Fibroblast of peridontal ligament (primary cell): ENCODE measurements at regions not wholly inside any gene's neighbourhood (a gene's known extent, or its start where the extent isn't known, plus 50 kb on each side); places are given as distances from the start of the nearest gene placed in this dataset.

Experiments
- DNase-seq: peaks from one replicate; pipeline ENCODE4 v3.0.0-alpha.2; 2010; ENCODE audit errors: extremely low read depth

DNA sequence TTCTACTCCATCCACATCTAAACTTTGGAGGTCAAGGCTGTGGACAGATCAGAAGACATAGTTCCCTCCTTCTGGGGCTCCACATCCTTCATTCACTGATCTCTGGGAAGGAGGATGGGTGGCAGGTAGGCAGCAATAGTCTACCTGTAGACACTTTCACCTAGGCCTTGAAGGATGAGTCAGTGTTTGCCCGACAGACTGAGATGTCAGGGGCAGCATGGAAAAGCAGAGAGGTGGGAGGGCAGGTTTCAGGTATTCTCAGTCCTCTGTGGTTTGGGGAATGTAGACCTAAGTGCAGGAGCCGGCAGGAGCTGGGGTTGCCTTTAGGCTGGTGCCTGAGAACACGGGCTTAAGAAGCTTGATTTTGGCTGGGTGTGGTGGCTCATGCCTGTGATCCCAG lies 171.9 kb upstream of the ZNF267 start:
- no peak for DNase-seq

DNA sequence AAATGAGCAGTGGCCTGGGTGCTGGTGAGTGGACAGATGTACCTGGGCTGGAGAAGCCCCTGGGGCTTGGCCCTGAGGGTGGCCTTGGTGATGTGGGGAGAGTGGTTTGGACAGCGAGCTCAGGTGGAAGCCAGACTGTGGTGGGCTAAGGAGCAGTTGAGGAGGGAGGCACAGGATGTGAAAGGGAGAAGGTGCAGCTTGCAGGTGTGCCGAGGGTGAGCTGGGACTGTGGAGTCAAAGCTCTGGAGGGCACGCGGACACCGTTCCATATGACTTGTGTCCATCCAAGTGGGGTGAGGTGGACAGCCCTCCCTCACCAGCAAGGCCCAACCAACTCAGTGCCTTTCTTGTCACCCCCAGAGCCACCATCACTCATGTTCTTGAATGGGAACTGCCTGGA lies 170.8 kb upstream of the ZNF267 start:
- DNase-seq = no peak

DNA sequence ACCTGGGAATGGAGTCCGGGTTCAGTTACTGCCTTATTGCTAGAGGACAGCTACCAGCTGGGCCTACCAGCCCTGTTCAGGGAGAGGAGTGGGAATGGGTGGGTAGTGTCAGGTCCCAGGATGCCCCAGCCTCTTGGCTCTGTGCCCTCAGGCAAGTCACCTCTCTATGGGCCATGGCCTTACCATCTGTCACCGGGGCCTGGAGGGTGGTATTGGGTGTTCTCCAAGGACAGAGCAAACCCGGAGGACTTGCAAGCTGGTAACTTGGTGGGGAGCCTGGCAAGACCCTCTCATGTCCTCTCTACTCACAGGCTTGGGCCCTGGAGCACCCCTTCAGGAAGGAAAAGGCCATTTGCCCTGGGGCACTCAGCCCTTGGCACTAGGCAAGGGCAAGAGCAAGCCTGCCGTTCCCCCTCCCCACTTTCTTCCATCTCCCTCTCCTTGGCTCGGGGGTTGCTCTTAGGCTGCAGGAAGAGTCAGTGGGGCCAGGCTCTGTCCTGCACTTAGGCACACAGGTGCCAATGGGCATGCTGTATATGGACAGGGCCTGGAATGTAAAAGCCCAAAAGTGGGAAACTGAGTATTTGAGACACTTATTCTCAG lies 170.0 kb upstream of the ZNF267 start:
- DNase-seq = no peak

DNA sequence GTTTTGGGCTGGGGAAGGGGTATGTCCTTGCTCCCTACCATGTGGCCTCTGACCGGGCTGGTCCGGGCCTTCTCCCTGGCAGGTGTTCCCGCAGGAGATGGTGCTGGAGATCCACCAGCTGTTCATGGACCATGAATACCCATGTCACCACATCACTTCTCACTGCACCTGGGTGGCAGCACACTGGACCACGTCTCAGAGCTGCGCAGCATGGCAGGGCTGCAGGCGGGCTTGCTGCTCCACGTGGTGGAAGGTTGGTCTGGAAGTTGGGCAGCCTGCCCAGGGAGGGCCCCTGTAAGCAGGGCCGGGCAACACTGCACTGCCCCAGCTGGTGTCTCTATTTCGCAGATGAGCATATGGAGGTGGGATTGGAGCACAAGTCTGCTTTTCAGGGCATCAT lies 169.5 kb upstream of the ZNF267 start:
- no peak for DNase-seq

DNA sequence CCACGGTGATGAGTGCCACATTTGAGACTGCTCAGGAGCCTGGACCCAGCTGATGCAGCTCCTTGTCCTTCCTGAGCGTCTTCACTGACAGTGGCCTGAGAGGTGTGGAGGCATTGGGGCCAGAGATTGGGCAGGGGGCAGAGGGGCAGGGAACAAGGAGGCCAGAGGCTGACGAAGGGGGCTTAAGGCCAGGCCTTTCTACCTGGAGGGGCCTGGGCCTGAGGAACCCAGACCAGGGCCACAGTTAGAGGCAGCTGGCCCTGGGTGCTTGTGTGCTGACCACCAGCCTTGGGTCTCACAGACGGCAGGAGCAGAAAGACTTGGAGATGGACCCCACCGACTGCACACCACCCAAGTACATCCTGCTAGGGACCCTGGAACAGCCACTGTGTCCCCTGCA lies 168.2 kb upstream of the ZNF267 start:
- no peak for DNase-seq

DNA sequence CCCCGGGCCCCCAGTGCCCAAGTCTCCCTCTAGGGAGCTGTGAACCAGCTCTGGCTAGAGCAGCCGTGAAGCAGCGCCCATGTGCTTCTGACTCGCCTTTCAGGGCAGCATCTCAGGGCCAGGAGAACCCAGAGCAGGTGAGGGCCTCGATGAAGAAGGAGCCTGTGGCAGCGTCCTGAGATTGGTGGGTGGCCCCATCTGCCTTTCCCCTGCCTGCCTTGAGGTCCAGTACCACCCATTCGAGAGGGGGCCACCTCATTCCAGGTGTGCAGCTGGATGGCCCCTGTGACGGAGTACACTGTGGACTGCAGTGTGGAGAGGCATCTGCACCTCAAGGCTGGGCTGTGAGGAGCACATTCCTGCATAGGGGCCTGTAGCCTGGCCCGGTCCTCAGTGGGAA lies 167.3 kb upstream of the ZNF267 start:
- DNase-seq = no peak

DNA sequence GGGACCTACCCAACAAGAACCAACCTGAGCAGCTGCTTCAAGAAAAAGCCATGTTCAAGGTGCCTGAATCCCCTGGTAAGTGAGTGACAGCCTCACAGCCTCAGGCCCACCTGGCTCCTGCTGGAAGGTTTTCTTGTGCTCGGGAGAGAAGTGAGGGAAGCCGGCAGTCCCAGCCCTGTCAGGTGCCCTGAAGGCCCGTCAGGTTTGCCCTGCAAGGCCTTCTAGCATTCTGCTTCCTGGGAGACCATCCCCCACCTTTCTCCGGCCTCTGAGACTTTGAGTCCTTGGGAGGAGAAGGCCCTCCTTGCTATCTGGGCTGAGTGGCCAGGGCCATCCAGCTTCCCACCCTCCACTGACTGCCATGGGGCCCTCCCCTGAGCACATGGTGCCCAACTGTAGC lies 166.7 kb upstream of the ZNF267 start:
- DNase-seq = no peak

DNA sequence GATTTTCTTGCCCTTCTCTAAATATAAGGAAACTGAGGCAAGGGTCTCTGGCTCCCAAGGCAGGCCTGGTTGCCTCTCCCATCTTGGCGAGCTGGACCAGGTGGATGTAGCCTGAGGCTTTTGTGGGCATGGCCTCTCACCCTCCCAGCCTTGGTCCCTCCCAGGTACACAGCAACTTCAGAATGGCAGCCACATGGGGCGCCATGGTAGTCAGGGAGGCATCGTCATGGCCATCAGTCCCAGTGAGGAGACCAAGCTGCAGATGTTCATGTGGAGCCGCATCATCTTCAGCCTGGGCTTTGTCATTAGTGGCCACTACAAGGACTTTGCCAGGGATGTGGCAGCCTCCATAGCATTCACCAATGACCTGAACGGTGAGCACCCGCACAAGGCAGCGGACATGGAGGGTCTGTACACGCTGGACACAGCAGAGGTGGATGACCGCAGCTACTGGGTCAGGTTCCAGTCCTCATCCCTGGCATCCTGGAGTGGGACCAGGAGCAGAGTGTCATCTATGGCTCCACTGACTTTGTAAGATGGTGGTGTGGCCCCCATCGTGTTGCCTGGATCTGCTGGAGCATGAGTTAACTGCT lies 165.8 kb upstream of the ZNF267 start:
- no peak for DNase-seq

DNA sequence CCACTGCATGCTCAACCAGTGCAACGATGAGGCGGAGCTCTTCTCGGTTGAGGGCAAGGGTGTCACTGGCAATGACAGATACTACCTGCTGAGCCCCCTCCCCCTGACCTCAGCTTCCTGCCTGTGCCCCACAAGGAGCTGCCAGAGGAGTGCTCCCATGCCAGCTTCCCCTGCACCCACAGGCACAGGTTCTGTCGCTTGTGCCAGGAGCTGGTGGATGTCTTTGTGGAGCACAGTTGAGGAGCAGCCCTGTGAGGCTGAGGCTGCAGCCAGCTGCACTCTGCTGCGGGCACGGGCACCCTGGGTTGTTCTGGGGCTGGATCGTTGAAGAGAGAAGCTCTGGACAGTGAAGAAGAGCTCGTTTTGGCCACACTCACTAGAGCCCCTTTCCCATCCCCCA lies 165.3 kb upstream of the ZNF267 start:
- no peak for DNase-seq

DNA sequence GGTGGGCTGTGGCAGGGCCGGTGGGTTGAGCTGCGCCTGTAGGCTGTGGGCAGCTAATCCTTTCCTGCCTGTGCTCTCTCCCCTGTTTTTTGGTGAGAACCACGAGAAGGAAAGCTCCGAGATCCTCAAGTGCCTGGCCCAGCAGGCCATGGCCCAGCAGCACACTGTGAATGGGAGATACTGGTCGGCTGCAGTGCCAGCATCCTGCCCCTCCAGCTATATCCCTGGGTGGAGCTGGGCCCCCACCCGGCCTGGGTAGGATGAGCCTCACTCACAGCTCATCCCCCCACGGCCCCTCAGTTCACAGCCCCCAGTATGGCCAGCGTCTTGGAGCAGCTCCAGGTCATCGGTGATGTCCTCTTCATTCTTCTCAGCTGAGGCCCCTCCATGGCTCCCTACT lies 164.4 kb upstream of the ZNF267 start:
- DNase-seq = no peak

DNA sequence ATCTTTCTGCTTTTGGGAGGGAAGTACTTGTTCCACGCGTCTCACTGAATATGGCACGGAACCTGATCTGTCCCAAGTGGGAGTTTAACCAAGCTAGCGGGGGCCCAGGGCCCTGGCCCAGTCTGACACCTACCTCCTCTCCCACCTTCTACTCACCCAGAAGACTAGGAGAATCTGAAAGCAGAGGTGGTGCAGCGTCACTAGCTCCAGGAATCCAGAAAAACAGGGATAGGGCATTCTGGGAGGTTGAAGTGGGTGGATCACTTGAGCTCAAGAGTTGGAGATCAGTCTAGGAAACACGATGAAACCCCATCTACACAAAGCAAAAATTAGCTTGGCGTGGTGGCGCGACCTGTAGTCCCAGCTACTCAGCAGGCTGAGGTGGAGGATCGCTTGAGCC lies 163.5 kb upstream of the ZNF267 start:
- DNase-seq = no peak

DNA sequence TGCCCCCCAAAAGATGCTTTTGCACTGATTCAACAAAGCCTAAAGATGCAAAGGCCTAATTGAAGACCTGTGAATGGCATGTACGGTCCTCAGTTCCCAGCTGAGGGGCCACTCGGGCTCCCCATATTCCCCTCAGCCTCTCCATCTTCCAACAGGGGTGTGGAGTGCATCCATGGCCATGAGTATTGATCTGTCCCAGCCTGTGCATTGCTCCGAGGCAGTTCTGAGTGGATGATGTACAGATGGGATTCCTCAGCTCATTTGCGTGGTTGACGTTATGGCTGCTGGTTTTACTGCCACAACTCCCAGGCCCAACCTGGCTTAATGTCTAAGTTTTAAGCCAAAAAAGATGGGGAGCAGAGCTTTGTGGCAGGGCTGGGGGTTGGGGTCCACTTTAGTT lies 162.7 kb upstream of the ZNF267 start:
- no peak for DNase-seq

DNA sequence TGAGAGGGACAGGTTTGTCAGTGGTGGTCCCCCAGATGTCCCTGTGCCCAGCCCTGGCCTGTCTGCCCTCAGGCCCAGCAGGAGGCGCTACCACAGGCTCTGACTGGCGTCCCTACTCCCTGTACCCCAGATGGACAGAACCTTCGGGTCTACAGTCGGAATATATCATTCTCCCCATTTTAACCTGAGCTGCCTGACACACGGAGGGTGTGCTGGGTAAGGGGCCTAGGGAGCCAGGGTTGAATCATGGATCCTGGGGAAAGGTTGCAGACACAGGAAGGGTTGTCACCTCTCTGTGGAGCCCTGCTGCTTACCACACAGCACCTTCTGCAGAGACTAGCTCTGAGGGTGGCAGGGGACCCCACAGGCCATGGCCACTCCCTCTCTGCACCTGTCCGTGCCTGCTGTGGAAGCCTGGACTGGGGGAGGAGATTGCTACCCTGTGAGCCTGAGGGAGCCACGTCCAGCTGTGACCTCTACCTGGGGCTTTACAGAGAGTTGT lies 162.2 kb upstream of the ZNF267 start:
- no peak for DNase-seq

DNA sequence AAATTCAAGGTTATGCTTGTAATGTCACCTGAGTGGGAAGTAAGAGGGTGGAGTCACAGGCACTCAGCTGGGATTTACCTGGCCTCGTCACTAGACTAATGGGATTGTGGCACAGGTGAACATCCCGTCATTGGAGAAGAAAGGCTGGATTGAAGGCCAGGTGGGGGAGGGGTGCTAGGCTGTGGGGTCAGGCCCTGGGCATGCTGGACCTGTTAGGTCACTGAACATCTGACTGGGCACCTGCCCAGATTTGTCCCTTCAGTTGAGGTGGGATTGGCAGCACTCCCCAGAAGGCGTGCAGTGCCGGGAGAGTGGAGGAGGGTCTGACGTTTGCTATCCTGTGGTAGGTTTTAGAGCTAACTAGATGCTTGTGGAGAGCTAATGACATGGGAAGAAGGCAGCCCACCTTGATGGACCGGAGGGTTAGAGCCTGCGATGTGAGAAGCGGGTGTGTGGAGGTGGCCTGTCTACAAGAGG lies 161.5 kb upstream of the ZNF267 start:
- no peak for DNase-seq

DNA sequence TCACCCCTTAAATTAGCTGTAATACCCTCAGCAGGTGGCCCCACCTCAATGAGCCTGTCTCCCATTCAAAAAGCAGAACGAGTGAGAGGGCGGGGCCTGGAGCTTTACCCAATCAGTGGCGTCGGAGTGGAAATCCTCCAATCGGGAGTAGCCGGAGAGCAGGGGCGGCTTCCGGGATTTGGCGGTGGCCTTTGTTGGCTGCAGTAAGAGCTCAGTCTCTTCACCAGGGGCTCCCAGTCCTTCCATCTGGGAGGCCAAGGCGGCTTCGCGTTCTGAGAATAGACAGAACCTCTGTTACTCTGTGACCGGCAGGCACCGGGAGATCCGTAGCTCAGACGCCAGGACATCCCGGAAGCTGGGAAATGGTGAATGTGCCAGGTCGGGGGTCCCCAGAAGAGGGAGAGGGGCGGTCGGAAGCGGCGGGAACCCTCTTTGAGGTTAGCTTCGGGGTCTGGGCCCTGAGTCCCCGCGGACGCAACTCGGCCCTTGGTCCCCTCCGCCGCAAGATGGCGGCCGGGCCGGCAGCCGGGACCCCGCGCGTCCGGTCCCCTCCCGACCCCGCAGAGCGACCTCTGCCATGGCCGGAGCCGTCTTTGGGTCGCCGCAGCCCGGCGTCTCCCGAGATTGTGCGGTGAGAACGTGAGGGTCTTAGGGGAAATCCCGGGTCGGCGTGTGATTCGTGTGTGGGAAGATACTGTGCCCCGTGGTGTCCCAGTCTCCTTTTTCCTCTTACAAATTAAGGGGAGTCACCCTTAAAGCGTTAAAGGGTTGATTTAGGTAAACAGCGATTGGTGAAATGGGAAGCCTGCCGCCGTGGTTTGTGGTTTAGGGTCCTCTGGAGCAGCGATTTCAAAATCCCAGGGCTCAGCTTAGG lies 160.3 kb upstream of the ZNF267 start:
- peak; percentile 91 for DNase-seq

DNA sequence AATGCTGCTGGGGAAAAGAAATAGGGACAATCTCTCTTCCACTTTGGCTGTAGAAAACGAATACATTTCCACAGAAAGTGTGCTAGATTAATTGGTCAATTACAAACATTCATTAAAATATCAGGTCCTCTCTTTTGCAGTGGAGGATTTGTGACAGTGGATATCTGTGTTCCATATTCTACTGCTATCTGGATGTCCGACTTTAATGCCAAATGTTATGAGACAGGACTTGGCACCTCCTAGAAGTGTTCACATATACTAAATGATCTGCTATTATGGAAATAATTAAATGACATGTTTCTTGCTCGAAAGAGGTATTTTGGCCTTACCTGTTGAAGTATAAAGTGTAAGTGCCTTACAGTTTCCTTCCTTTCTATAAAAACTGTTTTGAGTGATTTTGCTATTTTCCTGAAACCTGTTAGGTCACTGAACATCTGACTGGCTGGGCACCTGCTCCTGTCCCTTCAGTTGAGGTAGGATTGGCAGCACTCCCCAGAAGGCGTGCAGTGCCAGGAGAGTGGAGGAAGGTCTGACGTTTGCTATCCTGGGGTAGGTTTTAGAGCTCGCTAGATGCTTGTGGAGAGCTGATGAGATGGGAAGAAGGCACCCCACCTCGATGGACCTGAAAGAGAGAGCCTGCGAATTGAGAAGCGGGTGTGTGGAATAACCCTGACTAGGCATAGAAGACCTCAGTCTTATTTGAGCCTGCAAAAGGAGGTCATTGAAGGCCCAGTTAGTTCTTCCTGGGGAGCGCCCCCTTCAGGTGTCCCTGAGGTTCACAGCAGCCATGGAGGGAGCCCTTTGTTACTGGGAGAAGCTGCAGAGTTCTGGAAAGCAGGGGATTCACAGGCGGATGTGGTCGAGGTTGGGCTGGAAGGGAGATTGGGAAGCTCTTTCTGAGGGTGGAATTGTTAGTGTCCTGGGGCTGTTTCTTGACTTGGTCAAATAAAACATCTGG lies 159.4 kb upstream of the ZNF267 start:
- no peak for DNase-seq

DNA sequence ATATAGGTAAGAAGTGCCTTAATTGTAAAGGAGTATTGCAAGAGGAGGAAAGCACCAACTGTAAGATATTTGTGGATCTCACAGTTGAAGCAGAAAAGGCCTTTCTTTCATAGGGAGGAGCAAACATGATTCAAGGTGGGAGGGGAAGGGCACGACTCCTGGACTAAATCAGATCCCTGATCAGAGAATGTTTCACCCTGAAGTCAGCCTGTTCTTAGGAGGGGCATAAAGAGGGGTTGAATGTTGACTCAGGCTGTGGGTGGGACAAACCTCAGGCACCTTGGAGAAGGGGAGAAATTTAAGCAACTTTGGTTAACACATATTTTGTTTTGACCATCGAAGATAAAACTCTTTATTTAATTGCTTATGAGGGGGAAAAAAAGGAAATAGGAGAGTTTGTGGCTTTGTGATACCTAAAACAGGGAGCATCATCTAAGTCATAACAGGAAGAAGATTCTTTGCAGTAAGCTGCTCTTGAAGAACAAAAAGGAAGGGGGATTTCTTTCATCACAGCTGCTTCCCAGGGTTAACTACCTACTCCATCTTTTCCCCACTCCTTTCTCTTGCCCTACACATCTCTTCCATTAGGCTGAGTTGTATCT lies 158.6 kb upstream of the ZNF267 start:
- DNase-seq = no peak

DNA sequence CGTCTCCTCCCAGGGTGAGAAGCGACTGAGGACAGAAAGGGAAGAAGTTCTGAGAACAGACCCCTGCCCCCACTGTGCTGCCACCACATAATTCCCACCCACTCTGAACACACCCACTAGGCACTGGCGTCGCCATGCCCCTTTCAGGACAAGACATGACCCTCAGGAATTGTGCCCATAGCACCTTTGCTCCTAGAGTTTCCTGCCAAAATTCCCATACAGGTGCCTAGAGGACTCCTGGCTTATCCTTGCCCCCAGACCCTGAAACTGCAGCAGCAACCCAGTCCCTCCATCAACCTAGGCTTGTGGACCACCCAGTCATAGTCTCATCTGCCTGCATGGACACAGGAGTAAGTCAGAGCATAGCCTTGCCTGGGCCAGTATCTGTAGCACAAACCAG lies 157.7 kb upstream of the ZNF267 start:
- DNase-seq = no peak

DNA sequence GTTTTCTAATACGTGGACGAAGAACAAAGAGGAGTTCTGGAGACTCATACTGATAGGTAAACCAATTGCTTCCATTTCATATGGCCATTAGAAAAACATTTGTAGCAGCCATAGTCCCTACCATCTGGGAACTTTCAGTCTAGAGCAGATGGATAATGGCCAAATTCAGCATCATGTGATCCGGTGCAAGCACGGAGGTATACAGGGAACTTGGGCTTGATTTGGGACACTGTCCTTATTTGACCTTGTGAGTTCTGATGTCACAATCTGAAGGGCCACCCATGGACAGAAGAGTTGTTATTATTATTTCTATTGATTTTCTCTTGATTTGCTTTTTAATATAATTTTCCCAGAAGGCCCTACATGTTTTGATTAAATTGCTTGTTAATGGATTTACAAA lies 154.6 kb upstream of the ZNF267 start:
- no peak for DNase-seq

DNA sequence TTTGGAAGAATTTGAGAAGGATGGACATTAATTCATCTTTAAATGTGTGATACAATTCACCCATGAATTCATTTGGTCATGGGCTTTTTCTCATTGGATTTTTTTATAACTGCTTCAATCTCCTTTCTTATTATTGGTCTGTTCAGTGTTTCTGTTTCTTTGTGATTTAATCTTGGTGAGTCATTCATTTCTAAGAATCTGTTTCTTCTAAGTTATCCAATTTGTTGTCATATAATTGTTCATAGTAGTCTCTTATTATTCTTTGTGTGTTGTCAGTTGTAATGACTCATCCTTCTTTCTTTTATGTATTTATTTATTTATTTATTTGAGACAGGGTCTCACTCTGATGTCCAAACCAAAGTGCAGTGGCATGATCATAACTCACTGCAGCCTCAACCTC lies 146.1 kb upstream of the ZNF267 start:
- no peak for DNase-seq

DNA sequence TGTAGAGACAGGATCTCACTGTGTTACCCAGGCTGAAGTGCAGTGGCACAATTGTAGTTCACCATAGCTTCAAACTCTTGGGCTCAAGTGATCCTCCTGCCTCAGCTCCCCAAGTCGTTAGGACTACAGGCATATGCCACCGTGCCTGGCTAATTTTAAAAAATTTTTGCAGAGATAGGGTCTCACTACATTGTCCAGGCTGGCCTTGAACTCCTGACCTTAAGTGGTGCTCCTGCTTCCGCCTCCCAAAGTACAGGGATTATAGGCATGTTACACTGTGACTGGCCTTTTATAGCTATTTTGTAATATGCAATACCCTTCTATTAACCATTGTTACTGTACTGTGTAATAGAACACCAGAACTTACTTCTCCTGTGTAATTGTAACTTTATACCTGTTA lies 139.3 kb upstream of the ZNF267 start:
- DNase-seq = no peak
